GM12874 (cell line): ENCODE measurements at regions not wholly inside any gene's neighbourhood (a gene's known extent, or its start where the extent isn't known, plus 50 kb on each side); places are given as distances from the start of the nearest gene placed in this dataset.

Experiments used
- TF ChIP-seq, protein P1 (sequence below): IDR thresholded peaks from 2 replicates; pipeline ENCODE4 v1.5.1; 2011; ENCODE audit warnings: low read depth, mild to moderate bottlenecking, control low read depth, low read length, moderate library complexity; ENCODE audit not compliant: insufficient read depth

DNA sequence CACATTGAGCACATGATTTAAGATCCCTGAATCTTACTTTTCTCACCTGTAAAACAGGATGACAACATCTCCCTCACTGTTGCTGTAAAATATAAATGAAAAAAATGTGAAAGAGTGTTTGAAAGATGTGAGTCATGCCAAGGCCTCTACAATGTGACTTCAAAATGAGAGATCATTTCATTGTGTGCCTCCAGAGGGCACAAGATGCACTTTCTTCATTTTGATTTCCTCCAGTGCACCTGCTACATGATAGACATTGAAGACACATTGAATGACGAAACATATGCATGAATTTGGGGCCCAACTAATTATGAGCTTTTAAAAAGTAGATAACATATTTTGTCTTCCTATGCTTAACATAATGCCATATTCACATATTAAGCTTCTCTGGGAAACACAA, 170.3 kb downstream of the MOBP start:
- TF ChIP-seq, protein P1, sequence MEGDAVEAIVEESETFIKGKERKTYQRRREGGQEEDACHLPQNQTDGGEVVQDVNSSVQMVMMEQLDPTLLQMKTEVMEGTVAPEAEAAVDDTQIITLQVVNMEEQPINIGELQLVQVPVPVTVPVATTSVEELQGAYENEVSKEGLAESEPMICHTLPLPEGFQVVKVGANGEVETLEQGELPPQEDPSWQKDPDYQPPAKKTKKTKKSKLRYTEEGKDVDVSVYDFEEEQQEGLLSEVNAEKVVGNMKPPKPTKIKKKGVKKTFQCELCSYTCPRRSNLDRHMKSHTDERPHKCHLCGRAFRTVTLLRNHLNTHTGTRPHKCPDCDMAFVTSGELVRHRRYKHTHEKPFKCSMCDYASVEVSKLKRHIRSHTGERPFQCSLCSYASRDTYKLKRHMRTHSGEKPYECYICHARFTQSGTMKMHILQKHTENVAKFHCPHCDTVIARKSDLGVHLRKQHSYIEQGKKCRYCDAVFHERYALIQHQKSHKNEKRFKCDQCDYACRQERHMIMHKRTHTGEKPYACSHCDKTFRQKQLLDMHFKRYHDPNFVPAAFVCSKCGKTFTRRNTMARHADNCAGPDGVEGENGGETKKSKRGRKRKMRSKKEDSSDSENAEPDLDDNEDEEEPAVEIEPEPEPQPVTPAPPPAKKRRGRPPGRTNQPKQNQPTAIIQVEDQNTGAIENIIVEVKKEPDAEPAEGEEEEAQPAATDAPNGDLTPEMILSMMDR = 0 out of 2 replicates have a peak, but pooled peaks have one; percentile 10

DNA sequence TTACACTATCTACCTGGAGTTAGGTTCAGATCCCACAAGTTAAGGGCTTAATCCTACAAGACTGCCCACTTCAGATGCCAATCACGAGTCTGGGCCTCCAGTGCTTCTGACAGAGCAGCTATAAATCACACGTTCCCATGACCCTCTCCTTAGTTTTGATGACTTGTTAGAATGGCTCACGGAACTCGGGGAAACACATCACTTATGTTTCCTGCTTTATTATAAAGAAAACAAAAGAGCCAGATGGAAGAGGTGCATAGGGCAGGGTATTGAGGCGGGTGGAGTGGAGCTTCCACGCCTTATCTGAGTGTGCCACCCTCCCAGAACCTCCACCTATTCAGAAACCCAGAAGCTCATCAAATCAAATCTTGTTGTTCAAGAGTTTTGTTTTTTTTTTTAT, 170.8 kb downstream of the MOBP start:
- TF ChIP-seq, protein P1 = no peak

DNA sequence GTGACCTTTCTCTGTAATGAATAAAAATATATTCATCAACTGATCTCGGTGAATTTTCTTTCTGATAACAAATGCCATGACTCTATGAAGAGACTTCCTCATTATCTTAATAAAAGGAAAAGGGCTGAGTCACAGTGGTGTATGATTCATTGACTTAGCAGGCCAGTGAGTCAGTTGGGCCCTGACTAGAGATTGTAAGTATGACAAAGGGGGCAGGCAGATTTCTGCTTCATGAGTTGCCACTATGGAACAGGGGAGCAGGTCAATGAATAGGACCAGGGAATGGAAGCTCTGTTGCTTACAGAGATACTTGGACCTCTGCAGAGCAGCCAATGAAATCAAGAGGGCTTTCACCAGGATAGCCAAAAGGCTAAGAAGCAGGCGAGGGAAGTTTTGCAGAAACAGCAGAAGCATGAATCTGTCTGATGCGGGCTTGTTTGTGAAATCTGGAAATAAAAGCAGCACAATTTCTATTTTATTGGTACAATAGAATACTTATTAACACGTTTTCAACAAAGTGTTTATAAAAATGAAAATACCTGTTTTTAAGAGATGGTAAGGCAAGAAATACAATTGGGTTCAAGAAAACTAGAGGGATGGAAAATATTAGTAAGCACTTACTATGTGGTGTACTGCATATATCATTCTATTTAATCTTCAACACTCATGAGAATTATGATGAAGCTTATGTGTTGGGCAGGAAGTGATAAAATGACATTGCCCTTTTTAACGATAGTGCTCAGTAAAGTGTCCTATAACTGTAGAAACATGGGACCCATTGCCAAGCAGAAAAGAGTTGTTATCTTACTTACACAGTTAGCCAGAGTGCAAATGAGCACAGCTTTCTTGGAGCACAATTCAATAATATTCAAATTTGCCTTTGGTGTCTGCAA, 169.8 kb upstream of the MYRIP start:
- TF ChIP-seq, protein P1 = no peak

DNA sequence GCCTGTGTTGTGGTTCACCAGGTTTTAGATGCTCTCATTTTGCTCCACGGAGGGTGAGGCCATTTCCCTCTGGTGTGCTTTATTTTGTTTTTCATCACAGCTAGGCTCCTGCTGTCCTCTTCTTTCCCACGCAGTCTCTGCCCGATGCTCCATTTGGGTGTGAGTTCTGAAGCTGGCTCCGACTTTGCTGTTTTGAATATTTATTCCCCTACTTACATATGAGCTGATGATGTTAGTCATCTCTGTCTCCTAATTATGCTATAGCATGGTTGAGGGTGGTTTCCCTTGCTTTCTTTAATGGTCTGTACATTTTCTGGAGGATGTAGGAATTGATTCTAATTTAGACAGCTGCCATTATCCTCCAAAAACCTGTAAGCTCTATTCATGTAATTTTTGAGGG, 168.1 kb upstream of the MYRIP start:
- TF ChIP-seq, protein P1 = no peak

DNA sequence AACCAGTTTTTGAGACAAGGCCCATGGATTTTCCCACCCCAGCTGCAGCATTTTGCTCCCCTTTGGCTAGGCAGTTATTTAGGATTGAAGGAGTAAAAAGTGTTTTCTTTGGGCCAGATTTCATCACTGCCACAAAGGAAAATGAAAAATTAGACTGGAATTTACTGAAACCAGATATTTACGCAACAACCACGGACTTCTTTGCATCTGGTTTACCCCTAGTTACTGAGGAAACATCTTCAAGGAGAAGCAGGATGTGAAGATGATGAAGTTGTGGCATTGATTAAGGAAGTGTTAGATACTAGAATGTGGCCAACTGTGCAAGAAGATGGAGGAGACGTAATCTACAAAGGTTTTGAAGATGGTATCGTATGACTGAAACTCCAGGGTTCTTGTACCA, 165.2 kb upstream of the MYRIP start:
- TF ChIP-seq, protein P1 = no peak

DNA sequence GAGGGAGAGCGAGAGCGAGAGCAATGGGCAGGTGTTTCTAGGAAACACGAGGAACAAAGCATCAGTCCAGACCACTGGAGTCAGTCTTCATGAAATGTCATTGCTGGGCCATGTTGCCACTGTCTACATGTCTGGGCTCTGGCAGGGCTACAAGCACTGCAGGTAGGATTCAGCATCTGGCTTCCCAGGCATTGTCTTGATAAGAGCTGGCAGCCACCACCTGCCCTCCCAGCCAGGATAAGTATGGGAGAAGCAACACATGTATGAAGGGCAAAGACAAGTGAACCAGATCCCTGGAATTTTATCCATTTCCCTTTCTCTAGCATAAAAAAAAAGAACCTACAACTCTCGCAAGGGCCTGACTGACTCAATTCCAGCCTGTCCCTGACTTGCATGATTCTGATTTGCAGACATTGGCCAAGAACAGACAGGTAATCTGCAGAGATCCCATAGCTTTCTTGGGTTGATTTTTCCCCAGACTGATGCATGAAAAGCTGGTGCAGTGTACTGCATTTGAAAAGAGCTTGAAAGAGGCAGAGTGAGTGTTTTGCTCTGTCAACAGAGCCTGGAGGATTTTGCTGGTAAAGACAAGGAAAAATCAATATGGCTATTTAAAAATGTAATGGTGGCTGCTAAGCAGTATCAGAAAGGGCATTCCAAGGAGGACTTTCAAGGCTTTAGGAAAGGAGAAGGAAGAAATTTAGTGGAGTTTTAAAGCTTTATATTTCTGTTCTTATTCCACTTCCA, 157.2 kb upstream of the MYRIP start:
- TF ChIP-seq, protein P1 = no peak

DNA sequence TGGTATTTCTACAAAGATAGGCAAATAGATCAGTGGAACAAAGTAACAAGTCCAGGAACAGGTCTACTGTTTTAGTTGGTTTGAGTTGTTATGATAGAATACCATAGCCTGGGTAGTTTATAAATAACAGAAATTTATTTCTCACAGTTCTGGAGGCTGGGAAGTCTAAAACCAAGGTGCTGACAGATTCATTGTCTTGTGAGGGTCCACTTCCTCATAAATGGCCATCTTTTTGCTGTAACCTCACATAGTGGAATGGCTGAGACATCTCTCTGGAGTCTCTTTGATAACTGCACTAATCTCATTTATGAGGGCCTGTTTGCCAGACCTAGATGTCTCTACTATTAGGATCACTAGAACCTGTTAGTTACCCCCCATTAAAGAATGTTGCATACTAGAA, 152.3 kb upstream of the MYRIP start:
- TF ChIP-seq, protein P1 = no peak
